ENCODE measurements at regions not wholly inside any gene's neighbourhood (a gene's known extent, or its start where the extent isn't known, plus 50 kb on each side); places are given as distances from the start of the nearest gene placed in this dataset.

DNA sequence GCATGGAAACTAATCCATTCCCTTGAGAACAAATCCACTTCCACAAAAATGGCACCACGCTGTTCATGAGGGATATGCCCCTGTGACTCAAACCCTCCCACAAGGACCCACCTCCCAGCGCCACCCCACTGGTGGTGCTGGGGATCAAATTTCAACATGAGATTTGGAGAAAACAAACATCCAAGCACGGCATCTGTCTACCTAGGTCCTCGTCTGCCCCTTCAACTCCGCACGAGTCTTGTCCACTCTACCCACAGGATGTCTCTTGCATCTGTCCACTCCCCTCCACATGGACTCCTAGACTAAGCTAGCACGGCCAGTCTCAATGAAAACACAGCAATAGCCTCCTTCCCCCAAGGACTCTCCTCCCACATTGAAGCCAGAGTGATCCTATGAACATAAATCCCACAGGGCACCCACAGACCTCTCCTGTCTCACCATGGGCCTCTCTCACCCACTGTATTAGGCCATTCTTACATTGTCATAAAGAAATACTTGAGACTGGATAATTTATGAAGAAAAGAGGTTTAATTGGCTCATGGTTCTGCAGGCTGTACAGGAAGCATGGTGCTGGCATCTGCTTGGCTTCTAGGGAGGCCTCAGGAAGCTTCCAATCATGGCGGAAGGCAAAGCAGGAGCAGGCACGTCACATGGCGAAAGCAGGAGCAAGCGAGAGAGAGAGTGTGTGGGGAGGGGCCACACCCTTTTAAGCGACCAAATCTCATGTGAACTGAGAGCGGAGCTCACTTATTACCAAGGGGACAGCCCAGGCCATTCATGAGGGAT, 101.4 kb downstream of the TOMM20 start:
- TF ChIP-seq, protein P1, sequence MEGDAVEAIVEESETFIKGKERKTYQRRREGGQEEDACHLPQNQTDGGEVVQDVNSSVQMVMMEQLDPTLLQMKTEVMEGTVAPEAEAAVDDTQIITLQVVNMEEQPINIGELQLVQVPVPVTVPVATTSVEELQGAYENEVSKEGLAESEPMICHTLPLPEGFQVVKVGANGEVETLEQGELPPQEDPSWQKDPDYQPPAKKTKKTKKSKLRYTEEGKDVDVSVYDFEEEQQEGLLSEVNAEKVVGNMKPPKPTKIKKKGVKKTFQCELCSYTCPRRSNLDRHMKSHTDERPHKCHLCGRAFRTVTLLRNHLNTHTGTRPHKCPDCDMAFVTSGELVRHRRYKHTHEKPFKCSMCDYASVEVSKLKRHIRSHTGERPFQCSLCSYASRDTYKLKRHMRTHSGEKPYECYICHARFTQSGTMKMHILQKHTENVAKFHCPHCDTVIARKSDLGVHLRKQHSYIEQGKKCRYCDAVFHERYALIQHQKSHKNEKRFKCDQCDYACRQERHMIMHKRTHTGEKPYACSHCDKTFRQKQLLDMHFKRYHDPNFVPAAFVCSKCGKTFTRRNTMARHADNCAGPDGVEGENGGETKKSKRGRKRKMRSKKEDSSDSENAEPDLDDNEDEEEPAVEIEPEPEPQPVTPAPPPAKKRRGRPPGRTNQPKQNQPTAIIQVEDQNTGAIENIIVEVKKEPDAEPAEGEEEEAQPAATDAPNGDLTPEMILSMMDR (IDR thresholded peaks at IDR 0.05), result no peak
- no peak for DNase-seq (ENCODE audit: low spot score)
- no peak for ATAC-seq (ENCODE audit: low FRiP score)

DNA sequence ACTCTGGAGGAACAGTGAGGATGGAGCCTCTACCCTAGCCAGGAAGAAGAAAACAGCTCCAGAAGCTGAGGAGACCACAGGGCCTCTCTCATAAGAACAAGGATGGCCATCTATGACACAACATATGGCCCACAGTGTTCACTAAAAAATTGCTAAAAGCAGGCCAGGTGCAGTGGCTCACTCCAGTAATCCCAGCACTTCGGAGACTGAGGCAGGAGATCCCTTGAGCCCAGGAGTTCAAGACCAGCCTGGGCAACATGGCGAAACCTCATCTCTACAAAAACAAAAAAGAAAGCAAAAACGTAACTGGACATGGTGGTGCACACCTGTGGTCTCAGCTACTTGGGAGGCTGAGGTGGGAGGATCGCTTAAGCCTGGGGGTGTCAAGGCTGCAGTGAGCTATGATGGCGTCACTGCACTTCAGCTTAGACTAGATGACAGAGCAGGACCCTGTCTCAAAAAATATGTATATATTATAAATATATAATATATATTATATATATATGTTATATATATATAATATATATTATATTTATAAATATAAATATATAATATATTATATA, 103.1 kb downstream of the TOMM20 start:
- no peak for DNase-seq (ENCODE audit: low spot score)
- TF ChIP-seq, protein P1 (IDR thresholded peaks at IDR 0.05), result no peak
- no peak for ATAC-seq (ENCODE audit: low FRiP score)

DNA sequence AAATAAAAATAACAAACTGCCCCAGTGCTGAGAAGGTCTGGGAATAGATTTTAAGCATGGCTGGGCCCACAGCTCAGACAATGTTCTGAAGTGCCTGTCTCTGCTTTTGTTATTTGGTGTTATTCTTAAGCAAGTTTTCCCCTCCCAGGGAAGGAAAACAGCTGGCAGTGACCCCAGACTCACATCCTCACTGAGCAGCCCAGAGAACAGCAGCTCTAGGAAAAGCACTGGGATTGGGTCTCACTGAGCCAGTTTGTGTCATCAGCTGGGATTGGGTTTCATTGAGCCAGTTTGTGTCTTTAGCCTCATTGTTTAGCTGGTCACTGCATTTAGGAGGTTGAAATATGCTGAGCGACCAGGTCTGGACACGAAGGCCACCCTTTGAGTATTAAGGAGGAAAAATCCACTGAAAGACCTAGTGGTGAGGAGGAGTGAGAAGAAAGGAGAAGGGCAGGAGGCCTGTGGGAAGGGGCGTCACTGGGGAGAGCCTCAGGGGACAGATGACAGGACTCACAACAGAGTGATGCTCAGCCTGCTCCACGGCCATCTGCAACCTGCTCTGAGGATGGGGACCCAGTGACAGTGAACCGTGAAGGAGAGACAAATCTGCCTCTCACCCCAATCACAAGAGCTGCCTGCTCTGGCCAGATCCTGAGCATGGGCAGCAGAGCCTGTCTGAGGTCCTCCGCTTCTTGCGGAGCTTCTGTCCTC, 103.8 kb downstream of the TOMM20 start:
- DNase-seq (ENCODE audit: low spot score), result no peak

DNA sequence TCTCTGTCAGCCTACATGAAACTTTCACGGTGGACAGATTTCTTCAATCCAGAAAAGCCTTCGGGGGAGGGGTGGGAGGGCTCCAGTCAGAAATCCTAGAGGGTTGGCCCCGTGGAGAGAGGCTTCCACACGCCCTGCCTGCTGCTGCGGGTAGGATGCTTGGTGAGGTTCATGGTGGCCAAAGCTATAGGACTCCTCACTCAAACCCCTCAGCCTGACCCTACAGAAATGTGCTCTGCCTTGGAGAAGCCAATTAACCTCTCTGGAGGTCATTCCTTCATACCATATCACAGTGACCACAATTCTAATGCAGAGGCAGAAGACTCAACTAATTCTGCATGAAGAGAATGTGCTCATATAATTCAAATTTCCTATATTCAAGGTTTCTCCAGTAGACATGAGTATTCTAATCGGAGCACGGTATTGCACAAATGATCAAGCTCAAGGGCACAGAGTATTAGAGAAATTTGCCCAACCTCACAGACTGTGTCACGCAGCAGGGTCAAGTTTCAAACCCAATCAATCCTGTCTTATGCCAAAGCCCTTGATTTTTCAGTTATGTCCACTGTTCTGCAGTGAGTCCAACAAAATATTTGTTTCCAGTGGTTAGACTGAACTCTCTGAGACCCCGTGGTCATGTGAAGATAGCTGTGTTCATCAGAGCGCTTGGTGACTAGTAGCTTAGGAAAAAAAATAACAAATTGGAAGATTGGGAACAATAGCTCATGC, 104.8 kb downstream of the TOMM20 start:
- DNase-seq (ENCODE audit: low spot score) (no peak), ATAC-seq (ENCODE audit: low FRiP score) (no peak)
- TF ChIP-seq, protein P1 (IDR thresholded peaks at IDR 0.05), result no peak

More for the DNA sequence above, 103.8 kb downstream of the TOMM20 start:
- TF ChIP-seq, protein P1 (IDR thresholded peaks at IDR 0.05), result no peak
- ATAC-seq (ENCODE audit: low FRiP score), result no peak

DNA sequence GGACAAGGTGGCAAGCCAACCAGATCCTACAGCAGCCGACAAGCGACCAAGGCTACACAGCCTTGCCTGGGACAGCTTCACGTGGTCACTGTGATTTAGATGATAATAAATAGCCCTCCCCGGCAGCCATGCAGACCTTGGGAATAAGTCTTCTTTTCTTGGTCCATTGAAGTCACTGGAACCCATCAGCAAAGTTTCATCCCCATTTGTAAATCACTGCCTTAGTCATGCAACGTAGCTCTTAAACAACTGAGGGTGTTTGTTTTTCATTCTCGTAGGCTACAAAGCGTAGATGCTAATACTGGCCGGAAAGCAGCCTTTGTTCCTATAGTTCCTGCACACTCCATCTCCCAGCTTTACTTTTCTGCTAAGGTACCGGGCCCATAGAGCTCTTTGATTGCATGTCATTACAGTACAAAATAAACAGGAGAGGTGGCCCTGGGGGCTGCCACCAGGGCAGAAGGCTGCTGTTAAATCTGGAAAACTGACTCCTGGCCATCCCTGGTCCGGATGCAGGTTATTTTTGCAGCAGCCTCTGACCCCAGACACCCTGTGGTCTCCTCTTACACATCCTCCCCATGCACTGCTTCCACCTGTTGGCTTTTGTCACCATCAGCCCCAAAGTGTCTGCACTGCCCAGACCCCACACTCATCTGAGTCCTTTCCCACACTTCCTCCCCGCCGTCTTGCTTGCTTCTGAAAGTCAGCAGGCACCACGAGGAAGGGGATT, 105.5 kb downstream of the TOMM20 start:
- DNase-seq (ENCODE audit: low spot score) (no peak), ATAC-seq (ENCODE audit: low FRiP score) (no peak)
- TF ChIP-seq, protein P1 (IDR thresholded peaks at IDR 0.05), result no peak

DNA sequence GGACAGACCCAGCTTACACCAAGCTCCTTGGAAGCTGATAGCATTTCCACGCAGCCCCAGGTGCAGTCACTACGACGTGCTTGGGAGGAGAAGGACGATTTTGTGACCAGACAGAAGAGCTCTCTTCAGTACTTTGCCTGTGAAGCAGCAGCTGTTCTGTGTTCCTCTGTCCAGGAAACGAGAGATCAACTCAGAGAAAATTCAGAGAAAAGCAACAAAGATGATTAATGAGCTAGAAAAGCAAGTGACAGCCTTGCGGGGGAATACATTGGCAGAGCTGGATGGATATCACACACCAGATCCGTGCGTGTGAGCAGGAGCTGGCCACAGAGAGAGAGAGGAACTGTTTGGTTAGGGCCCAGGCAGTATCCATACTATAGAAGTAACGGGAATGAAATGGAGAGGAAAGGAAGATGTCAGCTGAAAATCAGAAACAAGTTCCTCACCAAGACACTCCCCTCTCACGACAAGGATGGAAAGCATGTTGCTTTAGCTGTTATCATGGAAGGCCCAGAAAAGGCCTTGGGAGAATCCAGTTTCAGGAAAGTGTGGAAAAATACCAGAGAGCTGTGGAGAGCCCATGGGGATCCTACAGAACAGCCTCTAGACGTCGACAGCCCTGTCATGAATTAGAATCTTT, 106.2 kb downstream of the TOMM20 start:
- no peak for ATAC-seq (ENCODE audit: low FRiP score)
- TF ChIP-seq, protein P1 (IDR thresholded peaks at IDR 0.05), result no peak
- no peak for DNase-seq (ENCODE audit: low spot score)
